ENCODE measurements at regions not wholly inside any gene's neighbourhood (a gene's known extent, or its start where the extent isn't known, plus 50 kb on each side); places are given as distances from the start of the nearest gene placed in this dataset.
A peak's percentile ranks its signal among the peaks of the same experiment; 100 is the strongest.

DNA sequence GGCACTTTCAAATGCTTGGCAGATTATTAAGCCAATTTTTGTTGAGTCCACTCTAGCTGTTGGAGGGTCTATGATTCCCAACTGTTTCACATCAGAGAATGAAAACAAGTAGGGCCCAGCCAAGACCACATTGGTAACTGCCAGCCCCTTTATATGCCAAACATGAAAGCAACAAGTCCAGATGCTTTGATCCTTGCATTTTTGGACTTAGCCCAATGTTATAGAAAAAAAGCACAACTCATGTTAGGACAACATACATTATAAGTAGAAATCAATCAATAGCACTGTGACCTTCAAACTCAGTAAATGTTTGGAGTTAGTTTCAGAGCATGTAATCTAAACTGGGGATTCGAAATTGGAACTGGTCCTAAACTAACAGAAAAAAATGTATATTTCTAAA is 674.7 kb downstream of the MECOM start (continued):
- TF ChIP-seq, protein P1, sequence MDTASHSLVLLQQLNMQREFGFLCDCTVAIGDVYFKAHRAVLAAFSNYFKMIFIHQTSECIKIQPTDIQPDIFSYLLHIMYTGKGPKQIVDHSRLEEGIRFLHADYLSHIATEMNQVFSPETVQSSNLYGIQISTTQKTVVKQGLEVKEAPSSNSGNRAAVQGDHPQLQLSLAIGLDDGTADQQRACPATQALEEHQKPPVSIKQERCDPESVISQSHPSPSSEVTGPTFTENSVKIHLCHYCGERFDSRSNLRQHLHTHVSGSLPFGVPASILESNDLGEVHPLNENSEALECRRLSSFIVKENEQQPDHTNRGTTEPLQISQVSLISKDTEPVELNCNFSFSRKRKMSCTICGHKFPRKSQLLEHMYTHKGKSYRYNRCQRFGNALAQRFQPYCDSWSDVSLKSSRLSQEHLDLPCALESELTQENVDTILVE (CRISPR knock-in tag; IDR thresholded peaks at IDR 0.05) = no peak
- TF ChIP-seq SALL1 (CRISPR knock-in tag; IDR thresholded peaks at IDR 0.05) (peak; percentile 96; the same call in 1 of the 2 replicates), SMYD3 (CRISPR knock-in tag; IDR thresholded peaks at IDR 0.05) (no peak), TBX2 (CRISPR knock-in tag; IDR thresholded peaks at IDR 0.05; ENCODE audit: borderline replicate concordance) (no peak), YY1 (IDR thresholded peaks at IDR 0.05; ENCODE audit: insufficient read depth, insufficient replicate concordance, low read depth, low read length) (no peak), ZNF230 (CRISPR knock-in tag; IDR thresholded peaks at IDR 0.05) (no peak), KDM1A (CRISPR knock-in tag; IDR thresholded peaks at IDR 0.05) (0 out of 2 replicates have a peak, but pooled peaks have one; percentile 16), ZNF354B (CRISPR knock-in tag; IDR thresholded peaks at IDR 0.05) (no peak), ZNF720 (CRISPR knock-in tag; IDR thresholded peaks at IDR 0.05) (no peak), HES4 (CRISPR knock-in tag; IDR thresholded peaks at IDR 0.05; ENCODE audit: borderline replicate concordance) (no peak), TCF7 (IDR thresholded peaks at IDR 0.05; ENCODE audit: low read depth) (peak; percentile 93), ZNF761 (CRISPR knock-in tag; conservative IDR thresholded peaks at IDR 0.05) (no peak)
- TF ChIP-seq, protein P2, sequence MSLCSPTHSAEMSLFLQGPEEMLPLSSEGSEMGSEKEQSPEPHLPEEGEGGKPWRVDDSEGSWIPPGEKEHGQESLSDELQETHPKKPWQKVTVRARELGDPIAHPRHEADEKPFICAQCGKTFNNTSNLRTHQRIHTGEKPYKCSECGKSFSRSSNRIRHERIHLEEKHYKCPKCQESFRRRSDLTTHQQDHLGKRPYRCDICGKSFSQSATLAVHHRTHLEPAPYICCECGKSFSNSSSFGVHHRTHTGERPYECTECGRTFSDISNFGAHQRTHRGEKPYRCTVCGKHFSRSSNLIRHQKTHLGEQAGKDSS (CRISPR knock-in tag; IDR thresholded peaks at IDR 0.05; ENCODE audit: borderline replicate concordance, low read depth) = no peak
- TF ChIP-seq, protein P3, sequence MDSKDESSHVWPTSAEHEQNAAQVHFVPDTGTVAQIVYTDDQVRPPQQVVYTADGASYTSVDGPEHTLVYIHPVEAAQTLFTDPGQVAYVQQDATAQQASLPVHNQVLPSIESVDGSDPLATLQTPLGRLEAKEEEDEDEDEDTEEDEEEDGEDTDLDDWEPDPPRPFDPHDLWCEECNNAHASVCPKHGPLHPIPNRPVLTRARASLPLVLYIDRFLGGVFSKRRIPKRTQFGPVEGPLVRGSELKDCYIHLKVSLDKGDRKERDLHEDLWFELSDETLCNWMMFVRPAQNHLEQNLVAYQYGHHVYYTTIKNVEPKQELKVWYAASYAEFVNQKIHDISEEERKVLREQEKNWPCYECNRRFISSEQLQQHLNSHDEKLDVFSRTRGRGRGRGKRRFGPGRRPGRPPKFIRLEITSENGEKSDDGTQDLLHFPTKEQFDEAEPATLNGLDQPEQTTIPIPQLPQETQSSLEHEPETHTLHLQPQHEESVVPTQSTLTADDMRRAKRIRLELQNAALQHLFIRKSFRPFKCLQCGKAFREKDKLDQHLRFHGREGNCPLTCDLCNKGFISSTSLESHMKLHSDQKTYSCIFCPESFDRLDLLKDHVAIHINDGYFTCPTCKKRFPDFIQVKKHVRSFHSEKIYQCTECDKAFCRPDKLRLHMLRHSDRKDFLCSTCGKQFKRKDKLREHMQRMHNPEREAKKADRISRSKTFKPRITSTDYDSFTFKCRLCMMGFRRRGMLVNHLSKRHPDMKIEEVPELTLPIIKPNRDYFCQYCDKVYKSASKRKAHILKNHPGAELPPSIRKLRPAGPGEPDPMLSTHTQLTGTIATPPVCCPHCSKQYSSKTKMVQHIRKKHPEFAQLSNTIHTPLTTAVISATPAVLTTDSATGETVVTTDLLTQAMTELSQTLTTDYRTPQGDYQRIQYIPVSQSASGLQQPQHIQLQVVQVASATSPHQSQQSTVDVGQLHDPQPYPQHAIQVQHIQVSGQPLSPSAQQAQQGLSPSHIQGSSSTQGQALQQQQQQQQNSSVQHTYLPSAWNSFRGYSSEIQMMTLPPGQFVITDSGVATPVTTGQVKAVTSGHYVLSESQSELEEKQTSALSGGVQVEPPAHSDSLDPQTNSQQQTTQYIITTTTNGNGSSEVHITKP (CRISPR knock-in tag; IDR thresholded peaks at IDR 0.05; ENCODE audit: low read depth) = no peak
- TF ChIP-seq, protein P4, sequence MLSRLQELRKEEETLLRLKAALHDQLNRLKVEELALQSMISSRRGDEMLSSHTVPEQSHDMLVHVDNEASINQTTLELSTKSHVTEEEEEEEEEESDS (CRISPR knock-in tag; IDR thresholded peaks at IDR 0.05; ENCODE audit: borderline replicate concordance) = no peak
- TF ChIP-seq, protein P5, sequence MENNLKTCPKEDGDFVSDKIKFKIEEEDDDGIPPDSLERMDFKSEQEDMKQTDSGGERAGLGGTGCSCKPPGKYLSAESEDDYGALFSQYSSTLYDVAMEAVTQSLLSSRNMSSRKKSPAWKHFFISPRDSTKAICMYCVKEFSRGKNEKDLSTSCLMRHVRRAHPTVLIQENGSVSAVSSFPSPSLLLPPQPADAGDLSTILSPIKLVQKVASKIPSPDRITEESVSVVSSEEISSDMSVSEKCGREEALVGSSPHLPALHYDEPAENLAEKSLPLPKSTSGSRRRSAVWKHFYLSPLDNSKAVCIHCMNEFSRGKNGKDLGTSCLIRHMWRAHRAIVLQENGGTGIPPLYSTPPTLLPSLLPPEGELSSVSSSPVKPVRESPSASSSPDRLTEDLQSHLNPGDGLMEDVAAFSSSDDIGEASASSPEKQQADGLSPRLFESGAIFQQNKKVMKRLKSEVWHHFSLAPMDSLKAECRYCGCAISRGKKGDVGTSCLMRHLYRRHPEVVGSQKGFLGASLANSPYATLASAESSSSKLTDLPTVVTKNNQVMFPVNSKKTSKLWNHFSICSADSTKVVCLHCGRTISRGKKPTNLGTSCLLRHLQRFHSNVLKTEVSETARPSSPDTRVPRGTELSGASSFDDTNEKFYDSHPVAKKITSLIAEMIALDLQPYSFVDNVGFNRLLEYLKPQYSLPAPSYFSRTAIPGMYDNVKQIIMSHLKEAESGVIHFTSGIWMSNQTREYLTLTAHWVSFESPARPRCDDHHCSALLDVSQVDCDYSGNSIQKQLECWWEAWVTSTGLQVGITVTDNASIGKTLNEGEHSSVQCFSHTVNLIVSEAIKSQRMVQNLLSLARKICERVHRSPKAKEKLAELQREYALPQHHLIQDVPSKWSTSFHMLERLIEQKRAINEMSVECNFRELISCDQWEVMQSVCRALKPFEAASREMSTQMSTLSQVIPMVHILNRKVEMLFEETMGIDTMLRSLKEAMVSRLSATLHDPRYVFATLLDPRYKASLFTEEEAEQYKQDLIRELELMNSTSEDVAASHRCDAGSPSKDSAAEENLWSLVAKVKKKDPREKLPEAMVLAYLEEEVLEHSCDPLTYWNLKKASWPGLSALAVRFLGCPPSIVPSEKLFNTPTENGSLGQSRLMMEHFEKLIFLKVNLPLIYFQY (CRISPR knock-in tag; IDR thresholded peaks at IDR 0.05; ENCODE audit: borderline replicate concordance) = 0 out of 2 replicates have a peak, but pooled peaks have one; percentile 21
- TF ChIP-seq, protein P6, sequence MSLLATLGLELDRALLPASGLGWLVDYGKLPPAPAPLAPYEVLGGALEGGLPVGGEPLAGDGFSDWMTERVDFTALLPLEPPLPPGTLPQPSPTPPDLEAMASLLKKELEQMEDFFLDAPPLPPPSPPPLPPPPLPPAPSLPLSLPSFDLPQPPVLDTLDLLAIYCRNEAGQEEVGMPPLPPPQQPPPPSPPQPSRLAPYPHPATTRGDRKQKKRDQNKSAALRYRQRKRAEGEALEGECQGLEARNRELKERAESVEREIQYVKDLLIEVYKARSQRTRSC (CRISPR knock-in tag; IDR thresholded peaks at IDR 0.05; ENCODE audit: low read depth) = no peak
- TF ChIP-seq, protein P7, sequence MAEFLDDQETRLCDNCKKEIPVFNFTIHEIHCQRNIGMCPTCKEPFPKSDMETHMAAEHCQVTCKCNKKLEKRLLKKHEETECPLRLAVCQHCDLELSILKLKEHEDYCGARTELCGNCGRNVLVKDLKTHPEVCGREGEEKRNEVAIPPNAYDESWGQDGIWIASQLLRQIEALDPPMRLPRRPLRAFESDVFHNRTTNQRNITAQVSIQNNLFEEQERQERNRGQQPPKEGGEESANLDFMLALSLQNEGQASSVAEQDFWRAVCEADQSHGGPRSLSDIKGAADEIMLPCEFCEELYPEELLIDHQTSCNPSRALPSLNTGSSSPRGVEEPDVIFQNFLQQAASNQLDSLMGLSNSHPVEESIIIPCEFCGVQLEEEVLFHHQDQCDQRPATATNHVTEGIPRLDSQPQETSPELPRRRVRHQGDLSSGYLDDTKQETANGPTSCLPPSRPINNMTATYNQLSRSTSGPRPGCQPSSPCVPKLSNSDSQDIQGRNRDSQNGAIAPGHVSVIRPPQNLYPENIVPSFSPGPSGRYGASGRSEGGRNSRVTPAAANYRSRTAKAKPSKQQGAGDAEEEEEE (CRISPR knock-in tag; IDR thresholded peaks at IDR 0.05; ENCODE audit: borderline replicate concordance) = no peak
